HL-60 (cell line): ENCODE measurements at regions not wholly inside any gene's neighbourhood (a gene's known extent, or its start where the extent isn't known, plus 50 kb on each side); places are given as distances from the start of the nearest gene placed in this dataset.

Experiments used
- CTCF ChIP-seq: IDR thresholded peaks from one replicate; pipeline ENCODE4 v1.5.1; 2011; ENCODE audit warnings: low read length, control low read depth, inconsistent platforms; ENCODE audit not compliant: insufficient read depth
- GABPA ChIP-seq: IDR thresholded peaks from 2 replicates; pipeline ENCODE4 v1.6.1; 2012; ENCODE audit warnings: low read depth
- POLR2AphosphoS5 ChIP-seq: IDR thresholded peaks from 2 replicates; pipeline ENCODE4 v1.6.1; 2012; ENCODE audit warnings: low read depth
- REST ChIP-seq: IDR thresholded peaks from 2 replicates; pipeline ENCODE4 v1.6.1; 2012; ENCODE audit warnings: low read depth; ENCODE audit not compliant: insufficient replicate concordance
- SPI1 ChIP-seq: IDR thresholded peaks from 2 replicates; pipeline ENCODE4 v1.6.1; 2012; ENCODE audit warnings: low read depth, mild to moderate bottlenecking, borderline replicate concordance

- TF ChIP-seq CTCF (no peak), POLR2AphosphoS5 (no peak), REST (no peak), GABPA (no peak), SPI1 (no peak)
Observed at GRCh38 chr14:104266631-104267575, 128.5 kb downstream of the KIF26A start.
